Astrocyte (in vitro differentiated cells and primary cell): ENCODE measurements at regions not wholly inside any gene's neighbourhood (a gene's known extent, or its start where the extent isn't known, plus 50 kb on each side); places are given as distances from the start of the nearest gene placed in this dataset.
"Not testable (repeated sequence)": the region's sequence is repeated elsewhere in the genome, so short reads cannot be mapped to it uniquely, and the experiment has no call there.

Source experiments
- EZH2 ChIP-seq: IDR thresholded peaks from 2 replicates; pipeline ENCODE4 v1.6.1; 2012; ENCODE audit warnings: mild to moderate bottlenecking, low read length, inconsistent platforms; ENCODE audit not compliant: insufficient read depth
- TF ChIP-seq, protein P1 (sequence below): IDR thresholded peaks from 2 replicates; pipeline ENCODE4 v1.5.1; 2011; ENCODE audit warnings: low read depth, mild to moderate bottlenecking, inconsistent platforms, low read length, moderate library complexity; ENCODE audit not compliant: insufficient read depth

DNA sequence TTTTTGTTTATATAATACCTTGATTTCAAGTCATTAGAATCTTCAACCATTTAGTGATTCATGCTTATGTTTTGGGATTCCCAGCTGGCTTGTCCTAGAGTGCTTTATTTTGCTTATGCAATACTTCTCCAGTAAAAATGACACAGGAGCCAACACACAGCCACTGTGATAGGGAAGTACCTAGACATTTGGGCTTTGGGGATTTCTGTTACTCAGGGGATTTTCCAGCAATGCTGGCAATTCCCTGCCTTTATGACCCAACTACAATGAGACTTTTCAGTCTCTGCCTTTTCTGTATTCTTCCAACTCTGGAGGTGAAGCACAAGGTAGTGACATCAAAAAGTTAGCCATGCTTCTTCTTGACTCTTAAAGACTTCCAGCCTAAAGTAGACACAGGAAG lies 119.0 kb downstream of the DDX11 start:
- TF ChIP-seq, protein P1, sequence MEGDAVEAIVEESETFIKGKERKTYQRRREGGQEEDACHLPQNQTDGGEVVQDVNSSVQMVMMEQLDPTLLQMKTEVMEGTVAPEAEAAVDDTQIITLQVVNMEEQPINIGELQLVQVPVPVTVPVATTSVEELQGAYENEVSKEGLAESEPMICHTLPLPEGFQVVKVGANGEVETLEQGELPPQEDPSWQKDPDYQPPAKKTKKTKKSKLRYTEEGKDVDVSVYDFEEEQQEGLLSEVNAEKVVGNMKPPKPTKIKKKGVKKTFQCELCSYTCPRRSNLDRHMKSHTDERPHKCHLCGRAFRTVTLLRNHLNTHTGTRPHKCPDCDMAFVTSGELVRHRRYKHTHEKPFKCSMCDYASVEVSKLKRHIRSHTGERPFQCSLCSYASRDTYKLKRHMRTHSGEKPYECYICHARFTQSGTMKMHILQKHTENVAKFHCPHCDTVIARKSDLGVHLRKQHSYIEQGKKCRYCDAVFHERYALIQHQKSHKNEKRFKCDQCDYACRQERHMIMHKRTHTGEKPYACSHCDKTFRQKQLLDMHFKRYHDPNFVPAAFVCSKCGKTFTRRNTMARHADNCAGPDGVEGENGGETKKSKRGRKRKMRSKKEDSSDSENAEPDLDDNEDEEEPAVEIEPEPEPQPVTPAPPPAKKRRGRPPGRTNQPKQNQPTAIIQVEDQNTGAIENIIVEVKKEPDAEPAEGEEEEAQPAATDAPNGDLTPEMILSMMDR: not testable (repeated sequence)
- TF ChIP-seq EZH2: not testable (repeated sequence)
